ENCODE measurements at regions not wholly inside any gene's neighbourhood (a gene's known extent, or its start where the extent isn't known, plus 50 kb on each side); places are given as distances from the start of the nearest gene placed in this dataset.

DNA sequence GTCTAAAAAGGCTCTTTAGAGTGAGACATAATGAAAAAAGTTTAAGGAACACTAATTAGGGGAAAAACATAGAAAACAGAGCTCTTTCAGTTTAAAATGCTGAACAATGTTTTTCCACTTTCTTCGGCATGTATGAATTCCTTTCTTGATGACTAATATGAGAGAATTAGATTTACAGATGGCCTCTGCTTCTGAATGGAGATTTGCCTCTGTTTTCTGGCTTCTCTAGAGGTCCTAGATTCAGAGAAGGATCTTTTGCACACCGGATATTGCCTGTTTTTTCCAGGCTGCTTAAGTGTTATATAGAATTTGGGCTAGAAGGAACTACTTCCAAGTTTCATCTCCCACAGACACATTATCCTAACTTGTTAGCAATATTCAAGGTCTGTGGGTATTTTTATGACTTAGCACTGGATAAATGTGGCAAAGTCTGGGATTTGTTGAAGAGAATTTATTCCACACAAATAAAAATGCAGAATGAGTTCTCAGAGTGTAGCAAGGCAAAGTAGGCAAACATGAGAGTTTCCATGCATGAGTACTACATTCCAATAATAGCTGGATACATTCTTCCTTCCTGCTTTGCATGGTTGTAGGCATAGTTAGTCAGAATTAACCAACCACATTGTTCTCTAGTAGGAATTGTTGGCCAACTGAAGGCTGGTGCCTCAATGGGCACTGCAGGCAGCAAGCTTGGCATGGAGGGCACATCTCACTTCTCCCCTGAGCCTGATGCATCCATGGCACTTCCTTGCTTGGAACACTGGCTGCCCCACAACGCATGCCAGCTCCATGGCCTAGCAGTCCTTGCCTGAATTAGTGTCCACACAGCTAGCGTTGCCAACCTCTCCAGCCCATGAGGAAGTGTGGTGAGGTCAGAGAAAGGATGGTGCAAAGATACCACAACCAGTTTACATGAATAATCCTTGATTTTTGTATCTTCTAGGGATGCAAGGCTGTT lies 224.2 kb downstream of the CLIC5 start:
- no peak for DNase-seq

DNA sequence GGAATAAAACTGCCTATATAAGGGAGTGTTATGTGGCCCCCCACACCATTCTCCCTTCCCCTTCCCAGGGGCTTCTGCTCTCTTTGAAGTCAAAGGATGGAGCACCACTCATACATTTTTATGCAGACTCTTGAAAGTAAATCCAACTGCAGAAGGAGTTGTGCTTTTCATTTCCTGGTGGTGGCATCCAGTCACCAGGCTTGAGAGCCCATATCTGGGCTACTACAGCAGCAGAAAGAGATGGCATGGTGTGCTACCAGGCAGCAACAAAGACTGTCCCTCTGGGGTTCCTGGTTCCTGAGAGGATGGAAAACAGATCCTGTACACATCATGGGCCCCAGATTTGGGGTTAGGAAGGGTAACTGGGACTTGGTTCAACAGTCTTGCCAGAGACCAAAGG lies 226.4 kb downstream of the CLIC5 start:
- DNase-seq, result no peak

DNA sequence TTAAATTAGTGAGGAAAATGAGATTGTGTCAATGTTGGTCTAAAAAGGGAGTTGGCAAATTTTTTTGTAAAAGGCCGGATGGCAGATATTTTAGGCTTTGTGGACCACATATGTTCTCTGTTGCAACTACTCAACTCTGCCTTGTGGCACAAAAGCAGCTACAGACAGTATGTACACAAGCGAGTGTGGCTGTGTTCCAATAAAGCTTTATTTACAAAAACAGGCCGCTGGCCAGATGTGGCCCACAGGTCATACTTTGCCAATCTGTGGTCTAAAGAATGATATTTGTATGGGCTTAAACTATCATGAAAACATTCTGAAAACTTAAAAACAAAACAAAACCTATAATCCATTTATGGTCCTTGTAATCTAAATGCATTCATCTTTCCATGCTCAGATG lies 228.3 kb downstream of the CLIC5 start:
- DNase-seq, result no peak

DNA sequence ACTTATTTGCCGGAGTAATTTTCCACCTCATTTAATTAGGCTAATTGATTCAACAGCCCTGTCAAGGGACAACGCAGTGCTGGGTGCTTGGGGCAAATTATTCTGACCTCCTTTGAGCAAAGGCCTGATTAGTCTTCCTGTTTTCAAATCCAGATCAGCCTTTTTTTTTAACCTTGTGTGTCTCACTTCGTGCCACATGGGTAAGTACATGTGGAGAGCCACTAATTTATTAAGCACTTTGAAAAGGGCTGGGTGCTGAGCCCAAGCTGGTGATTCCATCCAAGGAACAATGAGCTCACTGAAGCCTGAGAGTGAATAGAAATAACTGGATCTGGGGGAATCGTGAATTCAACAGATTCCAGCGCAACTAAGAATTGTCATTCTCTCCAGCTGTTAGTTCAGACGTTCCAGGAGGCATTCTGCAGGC lies 229.3 kb downstream of the CLIC5 start:
- no peak for DNase-seq

DNA sequence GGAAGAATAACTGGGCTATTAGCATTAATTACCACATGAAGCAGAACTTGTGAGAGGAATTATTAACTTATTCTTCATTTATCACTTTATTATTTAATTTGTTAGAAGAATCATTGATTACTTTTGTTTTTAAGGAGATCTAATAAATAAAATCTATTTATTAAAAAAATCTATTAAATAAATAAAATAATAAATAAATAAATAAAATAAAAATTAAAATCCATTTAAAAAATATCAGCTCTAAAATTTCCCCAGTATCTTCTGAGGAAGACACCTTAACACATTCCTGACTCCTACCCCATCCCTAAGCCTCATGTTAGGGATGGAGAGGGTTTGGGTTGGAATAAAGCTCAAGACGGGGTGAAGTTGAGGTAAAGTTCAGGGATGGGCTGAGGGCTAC lies 231.4 kb downstream of the CLIC5 start:
- DNase-seq, result no peak

DNA sequence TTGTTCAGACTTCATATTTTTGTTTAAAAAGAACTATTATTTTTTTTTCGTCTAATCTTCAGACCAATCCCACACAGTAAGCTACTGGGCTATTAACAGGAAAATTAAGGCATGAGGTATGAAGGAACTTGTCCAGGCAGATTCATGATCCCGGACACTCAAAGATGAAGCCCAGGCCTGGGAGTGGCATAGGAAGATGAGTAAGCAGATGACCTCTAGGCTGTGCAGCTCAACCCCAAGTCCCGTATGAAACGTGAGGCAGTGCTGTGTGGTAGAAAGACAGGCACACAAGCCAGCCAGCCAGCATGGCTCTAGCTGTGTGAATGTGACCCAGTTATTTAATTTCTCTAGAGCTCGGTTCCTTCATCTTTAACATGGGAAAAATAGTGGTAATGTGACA lies 231.9 kb downstream of the CLIC5 start:
- no peak for DNase-seq

GRCh38 chr6:45781890-45782289 lies 233.8 kb downstream of the CLIC5 start:
- no peak for DNase-seq

DNA sequence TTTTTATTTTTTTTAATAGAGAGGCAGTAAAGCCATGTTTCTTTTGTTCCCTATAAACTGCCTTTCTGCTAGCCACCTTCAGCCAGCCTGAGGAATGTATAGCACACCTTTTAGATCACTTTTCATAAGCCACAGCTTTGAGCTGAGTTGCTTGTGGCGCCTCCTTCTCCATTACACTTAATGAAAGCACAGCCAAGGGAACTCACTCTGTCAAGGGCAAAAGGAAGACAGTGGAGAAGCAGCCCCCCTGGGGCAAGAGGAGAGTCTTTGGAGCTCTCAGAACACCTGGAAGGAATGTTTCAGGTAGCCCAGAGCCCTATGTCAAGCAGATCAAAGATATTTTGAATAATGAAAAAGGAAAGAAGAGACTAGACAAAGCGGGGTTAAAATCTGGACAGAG lies 235.1 kb downstream of the CLIC5 start:
- no peak for DNase-seq

GRCh38 chr6:45775026-45775697 lies 240.5 kb downstream of the CLIC5 start:
- no peak for DNase-seq

GRCh38 chr6:45773906-45774305 lies 241.8 kb downstream of the CLIC5 start:
- DNase-seq, result no peak

GRCh38 chr6:45772886-45773495 lies 242.7 kb downstream of the CLIC5 start:
- no peak for DNase-seq

DNA sequence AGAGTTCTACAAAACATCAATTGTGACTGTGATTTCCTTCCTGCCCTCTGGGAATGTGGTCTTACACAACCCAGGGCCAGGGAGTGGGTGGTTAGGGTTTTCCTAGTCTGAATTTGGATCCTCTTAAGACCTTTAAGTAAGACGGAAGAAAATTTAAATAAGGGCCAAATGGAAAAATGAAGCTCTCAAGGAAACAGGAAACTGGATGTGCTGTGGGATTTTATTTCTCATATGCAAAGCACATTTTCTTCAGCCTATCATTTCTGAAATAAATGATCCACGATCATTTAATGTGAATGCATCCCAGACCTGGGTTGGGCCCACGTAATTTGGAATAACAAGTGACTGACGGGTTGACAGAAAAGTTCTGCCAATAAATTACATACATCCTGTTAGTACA lies 243.6 kb downstream of the CLIC5 start:
- DNase-seq, result no peak

DNA sequence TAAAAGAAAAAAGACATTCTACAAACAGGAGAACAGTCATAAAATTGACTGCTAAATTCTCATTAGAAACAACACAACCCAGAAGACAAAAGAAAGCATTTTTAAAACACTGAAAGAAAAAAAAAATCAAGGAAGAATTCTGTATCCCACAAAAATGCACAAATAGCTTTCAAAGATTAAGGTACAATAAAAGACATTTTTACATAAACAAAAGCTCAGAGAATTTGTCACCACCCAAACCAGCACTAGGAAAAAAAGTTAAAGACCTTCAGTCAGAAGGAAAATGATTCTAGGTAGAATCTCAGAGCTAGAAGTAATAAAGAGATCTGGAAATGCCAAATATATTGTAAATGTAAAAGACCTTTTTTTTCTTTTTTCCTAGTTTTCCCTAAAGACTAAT lies 252.4 kb downstream of the CLIC5 start:
- no peak for DNase-seq

DNA sequence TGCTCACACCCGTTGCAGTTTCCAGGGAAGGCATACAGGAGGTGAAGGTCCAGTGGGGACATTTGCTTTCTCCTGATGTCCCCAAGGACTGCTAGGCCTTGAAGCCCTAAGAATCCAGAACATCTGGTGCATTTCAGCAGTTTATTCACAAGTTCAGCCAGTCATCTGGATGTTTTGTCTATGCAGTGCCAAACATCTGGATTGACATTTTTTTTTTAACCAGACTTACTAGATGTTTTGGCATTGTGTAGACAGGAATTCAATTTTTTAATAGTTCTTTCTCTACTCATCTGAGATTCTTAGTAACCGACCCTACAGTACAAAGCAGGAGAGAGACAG lies 256.2 kb downstream of the CLIC5 start:
- DNase-seq, result no peak

DNA sequence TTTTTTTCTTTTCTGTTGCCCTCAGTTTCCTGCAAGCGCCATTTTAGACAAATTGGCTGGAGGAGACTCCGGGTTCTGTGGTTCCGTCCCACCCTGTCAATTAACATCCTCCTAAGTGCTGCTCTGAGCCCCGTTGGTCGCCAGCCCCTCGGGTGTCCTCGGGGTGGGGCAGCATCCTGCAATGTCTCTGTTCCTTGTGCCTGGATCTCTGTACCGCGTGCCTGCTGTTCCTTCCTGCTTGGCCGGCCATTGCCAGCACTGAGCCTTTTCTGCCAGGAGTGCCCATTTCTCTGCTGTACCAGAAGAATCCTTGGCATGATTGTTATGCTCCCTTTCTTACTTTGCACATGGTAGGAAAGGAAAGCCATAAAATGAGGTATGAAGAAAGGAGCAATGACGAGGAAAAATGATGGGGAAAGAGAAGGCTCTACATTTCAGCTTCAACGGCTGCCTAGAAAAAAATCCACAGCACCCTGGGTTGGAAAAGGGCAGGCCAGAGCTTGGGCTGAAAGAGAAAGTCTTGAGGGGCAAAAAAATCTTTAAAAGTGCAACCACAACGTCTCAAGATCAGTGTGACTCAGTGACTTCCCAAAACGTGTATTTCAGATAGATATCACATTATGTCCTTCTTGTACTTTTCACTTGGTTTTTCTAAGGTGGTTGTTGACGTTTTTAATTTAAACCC lies 256.7 kb downstream of the CLIC5 start:
- DNase-seq, result no peak

DNA sequence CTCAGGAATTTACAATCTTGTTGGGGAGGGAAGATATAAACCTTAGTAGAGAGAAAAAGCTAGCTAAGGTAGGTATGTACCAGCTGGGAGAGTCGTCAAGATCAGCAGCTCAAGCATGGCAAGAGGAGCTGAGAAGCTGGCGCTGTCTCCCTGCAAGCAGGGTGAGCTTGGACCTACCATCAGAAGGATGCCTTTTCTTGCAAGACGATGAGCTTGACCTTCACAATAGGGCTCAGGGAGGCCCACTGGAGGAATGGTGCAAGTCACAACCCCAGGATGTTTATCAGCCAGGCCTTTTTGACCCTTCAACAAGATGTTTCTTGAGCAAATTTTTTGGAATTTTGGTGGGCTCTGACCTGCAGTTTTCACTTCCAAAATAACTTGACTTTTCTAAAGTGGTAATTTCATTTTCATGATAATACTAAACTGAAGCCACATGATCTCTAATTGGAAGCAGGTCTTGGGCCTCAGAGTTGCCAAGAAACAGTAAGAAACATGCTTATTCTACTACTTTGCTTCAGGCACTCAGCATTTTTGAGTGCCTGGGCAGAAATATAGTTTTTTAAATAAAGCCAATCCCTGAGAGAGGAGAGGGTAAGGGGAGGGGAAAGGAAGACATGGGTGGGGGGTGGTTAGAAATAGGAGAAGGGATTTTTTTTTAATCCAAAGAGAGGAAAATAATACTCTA lies 258.1 kb downstream of the CLIC5 start:
- DNase-seq, result no peak

DNA sequence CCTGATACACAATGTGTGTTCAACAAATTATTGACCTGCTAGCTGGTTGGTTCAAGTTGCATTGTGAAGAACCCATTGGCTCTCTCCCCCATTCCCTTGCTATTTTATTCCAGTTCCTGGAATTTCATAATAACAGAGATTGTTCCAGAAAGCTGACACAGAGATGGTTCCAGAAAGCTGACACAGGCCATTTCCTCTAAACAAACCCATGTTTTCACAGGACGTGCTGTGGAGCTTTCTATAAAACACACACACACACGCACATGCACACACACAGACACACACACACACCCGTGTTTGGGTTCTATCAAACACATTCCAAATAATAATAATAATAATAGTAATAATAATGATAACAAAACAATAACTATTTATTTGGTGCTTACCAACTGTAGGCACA lies 259.1 kb downstream of the CLIC5 start:
- no peak for DNase-seq

GRCh38 chr6:45754432-45754831 lies 261.2 kb downstream of the CLIC5 start:
- no peak for DNase-seq

DNA sequence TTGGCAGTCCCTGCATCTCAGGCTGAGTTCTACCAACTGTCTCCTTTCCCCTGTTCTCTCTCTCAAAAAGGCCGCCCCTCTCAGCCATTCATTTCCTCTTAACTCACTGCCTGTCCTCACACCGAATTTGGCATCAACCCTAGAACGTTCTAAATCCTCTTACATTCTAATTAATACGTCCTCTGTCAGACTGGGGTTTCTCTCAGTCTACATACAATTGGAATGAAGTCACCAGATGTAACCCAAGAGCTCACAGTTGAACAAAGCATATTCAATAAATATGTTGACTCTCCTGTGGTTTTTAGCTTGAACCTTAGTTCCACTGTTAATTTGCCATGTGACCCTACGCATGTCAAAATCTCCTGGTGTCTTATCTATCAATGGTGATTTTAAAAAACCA lies 269.6 kb downstream of the CLIC5 start:
- DNase-seq, result no peak

DNA sequence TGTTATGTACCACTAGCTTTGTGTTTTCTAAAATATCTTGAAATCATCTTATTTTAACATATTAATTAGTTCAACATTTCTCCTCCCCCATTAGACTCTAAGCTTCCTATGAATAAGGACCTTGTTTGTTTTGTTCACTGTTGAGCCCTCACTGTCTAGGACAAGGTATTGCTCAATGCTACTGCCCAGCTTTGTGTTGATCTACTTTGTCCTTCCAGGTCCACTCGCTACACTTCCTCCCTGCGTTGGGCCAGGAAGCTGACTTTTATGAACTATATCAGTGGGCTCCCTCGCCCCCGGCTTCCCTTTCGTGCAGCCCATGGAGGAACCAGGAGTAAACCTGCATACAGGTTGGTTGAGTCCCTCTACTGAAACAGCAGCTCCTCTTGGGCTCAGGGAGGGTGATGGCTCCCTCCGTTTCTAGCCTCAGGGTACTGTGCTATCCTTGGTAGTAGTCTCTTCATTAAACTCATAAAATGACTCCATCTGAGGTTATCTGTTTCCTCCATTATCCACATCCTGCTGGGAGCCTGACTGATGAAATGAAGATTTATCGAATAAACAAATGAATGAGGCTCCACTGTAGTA lies 272.5 kb downstream of the CLIC5 start:
- no peak for DNase-seq

DNA sequence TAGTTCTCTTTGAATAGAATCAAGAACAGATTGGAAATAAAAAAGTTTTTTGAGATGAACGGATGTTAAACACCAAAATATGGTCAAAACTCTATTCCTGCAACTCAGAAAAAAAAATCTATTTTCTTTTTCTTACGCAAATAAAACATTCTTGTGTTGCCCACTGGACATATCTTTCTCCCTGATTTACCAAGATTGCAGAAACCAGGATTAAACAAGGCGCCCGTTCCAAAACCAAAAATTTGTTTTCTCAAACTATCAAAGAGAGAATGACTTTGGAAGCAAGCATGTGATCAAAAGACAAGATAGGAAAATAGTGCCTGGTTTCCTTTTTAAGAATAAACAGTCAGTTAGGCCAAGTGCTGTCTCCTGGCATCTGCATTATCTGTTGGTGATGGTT lies 273.1 kb downstream of the CLIC5 start:
- no peak for DNase-seq

- peak; percentile 80 for DNase-seq
These were observed 274.1 kb downstream of the CLIC5 start for GRCh38 chr6:45741437-45742171.

Data from suppressor macrophage treated with lipopolysaccharide for 4 hours (primary cell).